B cell (primary cell): ENCODE measurements at regions not wholly inside any gene's neighbourhood (a gene's known extent, or its start where the extent isn't known, plus 50 kb on each side); places are given as distances from the start of the nearest gene placed in this dataset.

Source experiments
- ATAC-seq: fragments of 200-7000 bp; cut with Tn5 transposase; one replicate; pipeline ENCODE4 v1.10.0; 2021; ENCODE audit warnings: low read depth, mild to moderate bottlenecking, moderate number of reproducible peaks, moderate library complexity
- CTCF ChIA-PET: fragments of 350-600 bp; sonication (Branson Sonifier 250); formaldehyde crosslinking; loops from one replicate; lab custom pipeline; 2021; ENCODE audit warnings: antibody characterized with exemption, inconsistent platforms; lab: Charles Lee
- POLR2A ChIA-PET: fragments of 350-600 bp; sonication (Branson Sonifier 250); formaldehyde crosslinking; loops from one replicate; lab custom pipeline; 2021; ENCODE audit warnings: antibody characterized with exemption; lab: Charles Lee
- DNase-seq: peaks from one replicate; pipeline ENCODE4 v3.0.0; 2013
- H2AFZ ChIP-seq: 2 replicates; pipeline ENCODE4 v1.6.1; 2012; ENCODE audit warnings: mild to moderate bottlenecking, low read depth, low read length; ENCODE audit not compliant: insufficient read depth, poor library complexity, severe bottlenecking
- H3K27ac ChIP-seq, 2 donors: 1 replicate in 1 of 2; 2 replicates in 1 of 2; pipeline ENCODE4 v1.5.1; 2012 to 2013; ENCODE audit warnings: low read length in 2 of 2, mild to moderate bottlenecking in 2 of 2, moderate library complexity in 1 of 2
- H3K27me3 ChIP-seq, 4 experiments: fragments of 200-600 bp in 1 of 4; sonication (generic) in 1 of 4; replicated peaks in 1 of 4; 1 replicate in 2 of 4; 2 replicates in 2 of 4; pipeline versions ENCODE4 v1.6.1 to v1.7.0; 2013 to 2016; ENCODE audit warnings: low read length in 3 of 4, mild to moderate bottlenecking in 2 of 4, mixed read lengths in 1 of 4, moderate library complexity in 1 of 4; ENCODE audit not compliant: insufficient read depth in 4 of 4, control insufficient read depth in 3 of 4; ENCODE audit errors: control extremely low read depth in 1 of 4
- H3K36me3 ChIP-seq, 2 experiments: replicated peaks in 1 of 2; 1 replicate in 1 of 2; 2 replicates in 1 of 2; pipeline versions ENCODE4 v1.6.1 to v1.7.1; 2013; ENCODE audit warnings: low read length in 1 of 2; ENCODE audit not compliant: insufficient read depth in 2 of 2, control insufficient read depth in 1 of 2; ENCODE audit errors: control extremely low read depth in 1 of 2, extremely low read depth in 1 of 2
- H3K4me1 ChIP-seq, 2 donors: fragments of 200-600 bp in 1 of 2; sonication (generic) in 1 of 2; 1 replicate in 1 of 2; 2 replicates in 1 of 2; pipeline versions ENCODE4 v1.5.1 to v1.6.1; 2013 to 2017; ENCODE audit warnings: low read length in 2 of 2; ENCODE audit not compliant: control insufficient read depth in 2 of 2, insufficient read depth in 2 of 2
- H3K4me2 ChIP-seq: replicated peaks from 2 replicates; pipeline ENCODE3; 2012; ENCODE audit warnings: mild to moderate bottlenecking, low read depth, low read length; ENCODE audit not compliant: poor library complexity, severe bottlenecking
- H3K4me3 ChIP-seq, 5 experiments: fragments of 200-600 bp in 1 of 5; sonication (generic) in 1 of 5; 1 replicate in 3 of 5; 2 replicates in 2 of 5; pipeline versions ENCODE4 v1.5.1 to v1.7.0; 2011 to 2016; ENCODE audit warnings: low read length in 4 of 5, mild to moderate bottlenecking in 4 of 5, low read depth in 2 of 5, control low read depth in 1 of 5, moderate library complexity in 1 of 5; ENCODE audit not compliant: insufficient read depth in 1 of 5; ENCODE audit errors: control extremely low read depth in 1 of 5, extremely low read depth in 1 of 5
- H3K79me2 ChIP-seq: fragments of 200-600 bp; sonication (generic); one replicate; pipeline ENCODE4 v1.6.0; 2016; ENCODE audit warnings: low read length; ENCODE audit not compliant: control insufficient read depth, insufficient read depth
- H3K9ac ChIP-seq: fragments of 200-600 bp; sonication (generic); 2 replicates; pipeline ENCODE4 v1.6.1; 2017; ENCODE audit warnings: mild to moderate bottlenecking, low read length, moderate library complexity
- H3K9me3 ChIP-seq, 3 donors: one replicate each; pipeline versions ENCODE4 v1.6.1 to v1.7.1; 2013; ENCODE audit warnings: low read length in 2 of 3; ENCODE audit not compliant: control insufficient read depth in 2 of 3, insufficient read depth in 1 of 3; ENCODE audit errors: control extremely low read depth in 1 of 3
- H4K20me1 ChIP-seq: 2 replicates; pipeline ENCODE4 v1.6.0; 2012; ENCODE audit warnings: mild to moderate bottlenecking, low read length; ENCODE audit not compliant: insufficient read depth, control insufficient read depth, poor library complexity, severe bottlenecking
- H3K27ac Mint-ChIP-seq: one replicate; pipeline ENCODE4 v1.8.0; 2021; ENCODE audit warnings: mixed read lengths
- H3K27me3 Mint-ChIP-seq: one replicate; pipeline ENCODE4 v1.8.0; 2021; ENCODE audit warnings: mixed read lengths
- H3K4me1 Mint-ChIP-seq: one replicate; pipeline ENCODE4 v1.8.0; 2021; ENCODE audit warnings: mixed read lengths
- H3K4me3 Mint-ChIP-seq: one replicate; pipeline ENCODE4 v1.8.0; 2021; ENCODE audit warnings: mixed read lengths
- H3K9me3 Mint-ChIP-seq: one replicate; pipeline ENCODE4 v1.8.0; 2022; ENCODE audit warnings: mixed read lengths; ENCODE audit not compliant: insufficient read depth
- EZH2 ChIP-seq: IDR thresholded peaks from 2 replicates; pipeline ENCODE4 v1.6.1; 2012; ENCODE audit warnings: borderline replicate concordance, low read depth, mild to moderate bottlenecking, moderate library complexity, low read length; ENCODE audit not compliant: insufficient read depth, poor library complexity, severe bottlenecking
- WGBS: methylation state at CpG from one replicate; pipeline ENCODE4 v1.1.5; 2013; ENCODE audit warnings: missing lambda C conversion rate; ENCODE audit not compliant: insufficient coverage; 5-methylcytosine and 5-hydroxymethylcytosine counted together
- intact Hi-C: fragments of 100-400 bp; cut with micrococcal nuclease; formaldehyde crosslinking; loops from one replicate; pipeline ENCODE4 v1.10.0; 2022
- TF ChIP-seq, protein P1 (sequence below): fragments of 200-600 bp; IDR thresholded peaks from one replicate; pipeline ENCODE4 v1.8.0; 2022; ENCODE audit warnings: antibody characterized with exemption, mild to moderate bottlenecking

DNA sequence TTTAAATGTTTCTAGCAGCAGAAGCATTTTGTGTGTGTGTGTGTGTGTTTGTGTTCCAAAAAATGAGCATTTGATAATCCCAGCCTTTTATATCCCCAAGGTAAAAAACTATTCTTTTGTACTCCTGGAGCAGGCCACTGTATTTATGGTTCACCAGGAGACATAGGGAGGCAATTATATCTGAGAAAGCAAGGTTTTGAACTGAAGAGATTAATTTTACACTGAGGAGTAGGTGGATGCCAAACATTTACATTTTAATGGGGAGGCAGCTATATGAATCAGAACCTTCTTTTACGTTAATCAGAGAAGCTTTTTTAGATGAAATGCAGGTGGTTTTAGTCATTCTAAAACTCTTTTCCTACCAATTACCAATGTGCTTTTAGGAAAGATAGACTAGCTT, 1374.0 kb upstream of the TENM4 start:
- no peaks in the 10 kb centered on the region for H3K9me3 Mint-ChIP-seq
- no peak overlapping the region for H3K4me2 ChIP-seq
- intact Hi-C loops, result no loop called here
- no CpG with 5 or more reads among the region's 1 CpG for WGBS
- peaks cover 4 to 8% of the 10 kb centered on the region in 2 donors for H3K4me1 ChIP-seq
- peaks cover 22% of the 10 kb centered on the region for H3K4me1 Mint-ChIP-seq
- DNase-seq, result no peak
- H3K27ac Mint-ChIP-seq, result no peak overlapping the region
- no peak overlapping the region for H3K4me3 Mint-ChIP-seq
- peaks cover 0 to 1% (median 0%) of the 10 kb centered on the region in 3 donors for H3K9me3 ChIP-seq
- H2AFZ ChIP-seq, result no peak overlapping the region
- H3K27me3 Mint-ChIP-seq, result no peaks in the 10 kb centered on the region
- no peak for ATAC-seq
- no peak overlapping the region for H3K9ac ChIP-seq
- POLR2A ChIA-PET, result no interaction called here
- H3K36me3 ChIP-seq, result no peaks in the 10 kb centered on the region
- no peak overlapping the region for H3K27ac ChIP-seq
- no peaks in the 10 kb centered on the region for H4K20me1 ChIP-seq
- H3K27me3 ChIP-seq, result no peaks in the 10 kb centered on the region
- H3K4me3 ChIP-seq, result no peak overlapping the region
- H3K79me2 ChIP-seq, result no peaks in the 10 kb centered on the region
- TF ChIP-seq, protein P1, sequence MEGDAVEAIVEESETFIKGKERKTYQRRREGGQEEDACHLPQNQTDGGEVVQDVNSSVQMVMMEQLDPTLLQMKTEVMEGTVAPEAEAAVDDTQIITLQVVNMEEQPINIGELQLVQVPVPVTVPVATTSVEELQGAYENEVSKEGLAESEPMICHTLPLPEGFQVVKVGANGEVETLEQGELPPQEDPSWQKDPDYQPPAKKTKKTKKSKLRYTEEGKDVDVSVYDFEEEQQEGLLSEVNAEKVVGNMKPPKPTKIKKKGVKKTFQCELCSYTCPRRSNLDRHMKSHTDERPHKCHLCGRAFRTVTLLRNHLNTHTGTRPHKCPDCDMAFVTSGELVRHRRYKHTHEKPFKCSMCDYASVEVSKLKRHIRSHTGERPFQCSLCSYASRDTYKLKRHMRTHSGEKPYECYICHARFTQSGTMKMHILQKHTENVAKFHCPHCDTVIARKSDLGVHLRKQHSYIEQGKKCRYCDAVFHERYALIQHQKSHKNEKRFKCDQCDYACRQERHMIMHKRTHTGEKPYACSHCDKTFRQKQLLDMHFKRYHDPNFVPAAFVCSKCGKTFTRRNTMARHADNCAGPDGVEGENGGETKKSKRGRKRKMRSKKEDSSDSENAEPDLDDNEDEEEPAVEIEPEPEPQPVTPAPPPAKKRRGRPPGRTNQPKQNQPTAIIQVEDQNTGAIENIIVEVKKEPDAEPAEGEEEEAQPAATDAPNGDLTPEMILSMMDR, result no peak
- no peak for TF ChIP-seq EZH2
- CTCF ChIA-PET, result no interaction called here

GRCh38 chr11:80810695-80811094, 1369.9 kb upstream of the TENM4 start:
- Histone ChIP-seq H4K20me1 (no peaks in the 10 kb centered on the region), H3K36me3 (no peaks in the 10 kb centered on the region), H3K4me3 (no peak overlapping the region), H2AFZ (no peak overlapping the region), H3K27ac (no peak overlapping the region), H3K9ac (no peak overlapping the region), H3K4me1 (no peaks in the 10 kb centered on the region), H3K27me3 (no peaks in the 10 kb centered on the region), H3K9me3 (peaks cover 0 to 1% (median 0%) of the 10 kb centered on the region in 3 donors), H3K4me2 (no peak overlapping the region), H3K79me2 (no peaks in the 10 kb centered on the region)
- ATAC-seq (no peak), DNase-seq (no peak)
- intact Hi-C loops, result no loop called here
- WGBS, result no CpG with 5 or more reads among the region's 4 CpGs
- Mint-ChIP-seq H3K9me3 (no peaks in the 10 kb centered on the region), H3K4me3 (no peak overlapping the region), H3K27me3 (no peaks in the 10 kb centered on the region), H3K4me1 (peaks cover 5% of the 10 kb centered on the region), H3K27ac (no peak overlapping the region)
- ChIA-PET POLR2A (no interaction called here), CTCF (no interaction called here)
- TF ChIP-seq, protein P1, result no peak
- TF ChIP-seq EZH2, result no peak
